ENCODE measurements at regions not wholly inside any gene's neighbourhood (a gene's known extent, or its start where the extent isn't known, plus 50 kb on each side); places are given as distances from the start of the nearest gene placed in this dataset.

GRCh38 chr12:9391815-9392214 is 183.6 kb upstream of the PZP start:
- Histone ChIP-seq H3K79me2 (ENCODE audit: control insufficient read depth in 1 of 2, insufficient read depth in 2 of 2, low read length in 2 of 2) (no peaks in the 10 kb centered on the region), H3K9me3 (ENCODE audit: insufficient read depth in 2 of 2, low read depth in 1 of 2, low read length in 1 of 2) (no peaks in the 10 kb centered on the region), H2AFZ (ENCODE audit: low read length) (no peak overlapping the region), H3K4me3 (ENCODE audit: extremely low read depth in 1 of 4, insufficient read depth in 2 of 4, low read depth in 3 of 4, low read length in 4 of 4) (no peak overlapping the region), H4K5ac (ENCODE audit: insufficient read length, low read depth, low read length) (no peak overlapping the region), H3K4me1 (replicated peaks in 1 of 4; ENCODE audit: control insufficient read depth in 3 of 4, insufficient read depth in 4 of 4, low read length in 3 of 4) (peaks cover 0 to 7% (median 3%) of the 10 kb centered on the region in 4 experiments; a peak in 3 of 7 replicates), H3K79me1 (ENCODE audit: low read depth, low read length) (no peaks in the 10 kb centered on the region), H3K56ac (replicated peaks; ENCODE audit: insufficient read length, low read depth, low read length) (no peak overlapping the region), H2BK120ac (replicated peaks; ENCODE audit: low read depth, low read length) (no peak overlapping the region), H3K14ac (ENCODE audit: insufficient read length) (no peak overlapping the region), H4K20me1 (replicated peaks in 1 of 2; ENCODE audit: control insufficient read depth in 1 of 2, insufficient read depth in 2 of 2, low read length in 2 of 2) (no peaks in the 10 kb centered on the region), H3K4ac (replicated peaks; ENCODE audit: insufficient read length, low read depth, low read length) (no peak overlapping the region), H3K18ac (ENCODE audit: extremely low read depth, low read length) (no peak overlapping the region), H3K23me2 (ENCODE audit: low read depth, low read length) (no peaks in the 10 kb centered on the region), H2BK15ac (ENCODE audit: low read length) (no peak overlapping the region), H4K91ac (replicated peaks; ENCODE audit: insufficient read length, low read length) (no peak overlapping the region), H3K4me2 (ENCODE audit: insufficient read depth in 1 of 2, low read depth in 2 of 2, low read length in 2 of 2) (peak overlapping the region in 1 of 2 experiments; percentile 45; a peak in 1 of 4 replicates), H3K27me3 (replicated peaks in 1 of 4; ENCODE audit: control insufficient read depth in 3 of 4, extremely low read depth in 1 of 4, insufficient read depth in 3 of 4, low read length in 3 of 4) (no peaks in the 10 kb centered on the region), H3K9ac (replicated peaks in 1 of 4; ENCODE audit: extremely low read depth in 1 of 4, low read depth in 3 of 4, low read length in 3 of 4) (peak overlapping the region in 1 of 4 experiments; percentile 49; a peak in 1 of 7 replicates), H3K27ac (ENCODE audit: low read depth, low read length) (no peak overlapping the region), H2BK5ac (ENCODE audit: low read depth, low read length) (no peak overlapping the region), H3K23ac (ENCODE audit: insufficient read length) (no peak overlapping the region), H2BK12ac (ENCODE audit: low read depth, low read length) (no peak overlapping the region), H3K36me3 (ENCODE audit: control insufficient read depth in 2 of 4, insufficient read depth in 4 of 4, low read length in 3 of 4) (no peaks in the 10 kb centered on the region), H2BK20ac (ENCODE audit: low read length) (no peak overlapping the region), H4K8ac (ENCODE audit: extremely low read depth, insufficient read depth, low read length) (no peak overlapping the region), H2AK5ac (ENCODE audit: low read depth, low read length) (no peak overlapping the region)
- POLR2A ChIA-PET (ENCODE audit: partially characterized antibody) = interaction anchor here (0.5 kb wide), 1 partner anchor 1325 kb away, joined by 4 read pairs; no protein-coding TSS in a partner anchor
- TF ChIP-seq JUND (IDR thresholded peaks at IDR 0.05; ENCODE audit: low read length) = no peak
- peak; percentile 25 for TF ChIP-seq NANOG (IDR thresholded peaks at IDR 0.05; ENCODE audit: insufficient read depth, low read depth, low read length, poor library complexity, severe bottlenecking)
- FAIRE-seq = no peak
- WGBS, 2 experiments (ENCODE audit: extremely low coverage in 1 of 2, insufficient coverage in 1 of 2, insufficient read length in 1 of 2, insufficient replicate concordance in 2 of 2, low coverage in 1 of 2, low lambda C conversion rate in 2 of 2, missing lambda C conversion rate in 1 of 2) = 74% methylated on average over 2 of the region's 2 CpGs; no CpG with 5 or more reads in 1 of the 2 experiments
- CTCF ChIA-PET (ENCODE audit: partially characterized antibody) = interaction anchor here (1.7 kb wide), 1 partner anchor 14 kb away, joined by 4 read pairs; no protein-coding TSS in a partner anchor
- DNase-seq (ENCODE audit: low read depth in 1 of 2, low spot score in 2 of 2) = no peak
